ENCODE measurements at regions not wholly inside any gene's neighbourhood (a gene's known extent, or its start where the extent isn't known, plus 50 kb on each side); places are given as distances from the start of the nearest gene placed in this dataset.

GRCh38 chr11:80168796-80169195, 728.0 kb upstream of the TENM4 start:
- Histone ChIP-seq H3K27ac (no peak overlapping the region), H3K36me3 (replicated peaks in 1 of 2) (no peaks in the 10 kb centered on the region), H3K9me3 (replicated peaks in 1 of 3) (no peaks in the 10 kb centered on the region), H3K4me1 (replicated peaks in 1 of 2) (no peaks in the 10 kb centered on the region), H3K4me3 (no peak overlapping the region), H3K27me3 (no peaks in the 10 kb centered on the region)
- no peak for DNase-seq
- no peak for TF ChIP-seq CTCF (IDR thresholded peaks at IDR 0.05)
- no peak for TF ChIP-seq POLR2A (IDR thresholded peaks at IDR 0.05)
- WGBS, 4 donors = 80 to 92% (median 89%) methylated on average over 2 of the region's 2 CpGs
- intact Hi-C loops (cut with DNase I) = no loop called here

- Histone ChIP-seq H3K9me3 (replicated peaks in 1 of 3) (no peaks in the 10 kb centered on the region), H3K4me3 (no peak overlapping the region), H3K36me3 (replicated peaks in 1 of 2) (no peaks in the 10 kb centered on the region), H3K4me1 (replicated peaks in 1 of 2) (no peaks in the 10 kb centered on the region), H3K27me3 (no peaks in the 10 kb centered on the region), H3K27ac (no peak overlapping the region)
- intact Hi-C loops (cut with DNase I) = no loop called here
- 66 to 69% (median 68%) methylated on average over 3 of the region's 3 CpGs for WGBS, 4 donors
- TF ChIP-seq CTCF (IDR thresholded peaks at IDR 0.05) (no peak), POLR2A (IDR thresholded peaks at IDR 0.05) (no peak)
- DNase-seq = no peak
Observed at GRCh38 chr11:80167766-80168165, 726.9 kb upstream of the TENM4 start.

- 62 to 82% (median 77%) methylated on average over 1 of the region's 1 CpG for WGBS, 4 donors
- Histone ChIP-seq H3K9me3 (replicated peaks in 1 of 3) (no peaks in the 10 kb centered on the region), H3K27ac (no peak overlapping the region), H3K4me1 (replicated peaks in 1 of 2) (no peaks in the 10 kb centered on the region), H3K4me3 (no peak overlapping the region), H3K27me3 (no peaks in the 10 kb centered on the region), H3K36me3 (replicated peaks in 1 of 2) (no peaks in the 10 kb centered on the region)
- intact Hi-C loops (cut with DNase I) = no loop called here
- DNase-seq = no peak
- TF ChIP-seq CTCF (IDR thresholded peaks at IDR 0.05) (no peak), POLR2A (IDR thresholded peaks at IDR 0.05) (no peak)
Observed at GRCh38 chr11:80165744-80166143, 724.9 kb upstream of the TENM4 start.

GRCh38 chr11:80163441-80163840, 722.6 kb upstream of the TENM4 start:
- no peaks in the 10 kb centered on the region for H3K27me3 ChIP-seq
- H3K36me3 ChIP-seq (replicated peaks in 1 of 2) = no peaks in the 10 kb centered on the region
- H3K27ac ChIP-seq = no peak overlapping the region
- no peaks in the 10 kb centered on the region for H3K9me3 ChIP-seq (replicated peaks in 1 of 3)
- intact Hi-C loops (cut with DNase I) = no loop called here
- no peaks in the 10 kb centered on the region for H3K4me1 ChIP-seq (replicated peaks in 1 of 2)
- no peak for DNase-seq
- no peak for TF ChIP-seq POLR2A (IDR thresholded peaks at IDR 0.05)
- no peak for TF ChIP-seq CTCF (IDR thresholded peaks at IDR 0.05)
- H3K4me3 ChIP-seq = no peak overlapping the region
- 54 to 65% (median 55%) methylated on average over 1 of the region's 1 CpG for WGBS, 4 donors

Measured in adrenal gland (tissue), 9 donors.